ENCODE measurements at regions not wholly inside any gene's neighbourhood (a gene's known extent, or its start where the extent isn't known, plus 50 kb on each side); places are given as distances from the start of the nearest gene placed in this dataset.

- Histone ChIP-seq H3K9me3 (ENCODE audit: low read length) (no peaks in the 10 kb centered on the region), H2AFZ (ENCODE audit: low read length) (no peak overlapping the region), H3K9ac (ENCODE audit: low read length) (no peak overlapping the region), H3K27ac (ENCODE audit: low read depth, low read length, poor library complexity, severe bottlenecking) (no peak overlapping the region), H3K4me1 (ENCODE audit: insufficient read depth, low read length, severe bottlenecking) (no peaks in the 10 kb centered on the region), H3K79me2 (ENCODE audit: insufficient read depth, low read length) (no peaks in the 10 kb centered on the region), H3K27me3 (ENCODE audit: insufficient read depth, low read length) (no peaks in the 10 kb centered on the region), H3K4me2 (ENCODE audit: low read length) (no peak overlapping the region), H3K9me2 (ENCODE audit: low read depth, low read length) (no peaks in the 10 kb centered on the region), H4K20me1 (ENCODE audit: insufficient read depth, low read length) (no peaks in the 10 kb centered on the region), H3K36me3 (ENCODE audit: insufficient read depth, low read length) (no peaks in the 10 kb centered on the region), H3F3A (ENCODE audit: insufficient read depth, low read length) (no peaks in the 10 kb centered on the region), H3K4me3 (ENCODE audit: low read depth, low read length, poor library complexity, severe bottlenecking) (no peak overlapping the region)
- TF ChIP-seq EZH2 (IDR thresholded peaks at IDR 0.05; ENCODE audit: borderline replicate concordance, low read length) (no peak), CTCF (IDR thresholded peaks at IDR 0.05; ENCODE audit: low read length) (no peak)
Observed at GRCh38 chr12:84696908-84697540, 215.6 kb downstream of the SLC6A15 start.

- Histone ChIP-seq H3K27me3 (ENCODE audit: insufficient read depth, low read length) (no peaks in the 10 kb centered on the region), H3K4me3 (ENCODE audit: low read depth, low read length, poor library complexity, severe bottlenecking) (no peak overlapping the region), H3K9me2 (ENCODE audit: low read depth, low read length) (no peaks in the 10 kb centered on the region), H3K36me3 (ENCODE audit: insufficient read depth, low read length) (no peaks in the 10 kb centered on the region), H3K4me2 (ENCODE audit: low read length) (no peak overlapping the region), H3K27ac (ENCODE audit: low read depth, low read length, poor library complexity, severe bottlenecking) (no peak overlapping the region), H3K9ac (ENCODE audit: low read length) (no peak overlapping the region), H2AFZ (ENCODE audit: low read length) (no peak overlapping the region), H3K79me2 (ENCODE audit: insufficient read depth, low read length) (no peaks in the 10 kb centered on the region), H4K20me1 (ENCODE audit: insufficient read depth, low read length) (no peaks in the 10 kb centered on the region), H3F3A (ENCODE audit: insufficient read depth, low read length) (no peaks in the 10 kb centered on the region), H3K9me3 (ENCODE audit: low read length) (no peaks in the 10 kb centered on the region), H3K4me1 (ENCODE audit: insufficient read depth, low read length, severe bottlenecking) (no peaks in the 10 kb centered on the region)
- TF ChIP-seq EZH2 (IDR thresholded peaks at IDR 0.05; ENCODE audit: borderline replicate concordance, low read length) (no peak), CTCF (IDR thresholded peaks at IDR 0.05; ENCODE audit: low read length) (no peak)
Observed at GRCh38 chr12:84696281-84696680, 216.3 kb downstream of the SLC6A15 start.

GRCh38 chr12:84694116-84694515, 218.5 kb downstream of the SLC6A15 start:
- no peak overlapping the region for H3K9ac ChIP-seq (ENCODE audit: low read length)
- no peak overlapping the region for H2AFZ ChIP-seq (ENCODE audit: low read length)
- no peaks in the 10 kb centered on the region for H3K36me3 ChIP-seq (ENCODE audit: insufficient read depth, low read length)
- H3K27me3 ChIP-seq (ENCODE audit: insufficient read depth, low read length), result no peaks in the 10 kb centered on the region
- no peaks in the 10 kb centered on the region for H3F3A ChIP-seq (ENCODE audit: insufficient read depth, low read length)
- no peaks in the 10 kb centered on the region for H4K20me1 ChIP-seq (ENCODE audit: insufficient read depth, low read length)
- TF ChIP-seq EZH2 (IDR thresholded peaks at IDR 0.05; ENCODE audit: borderline replicate concordance, low read length) (no peak), CTCF (IDR thresholded peaks at IDR 0.05; ENCODE audit: low read length) (no peak)
- no peaks in the 10 kb centered on the region for H3K4me1 ChIP-seq (ENCODE audit: insufficient read depth, low read length, severe bottlenecking)
- H3K79me2 ChIP-seq (ENCODE audit: insufficient read depth, low read length), result no peaks in the 10 kb centered on the region
- no peak overlapping the region for H3K4me3 ChIP-seq (ENCODE audit: low read depth, low read length, poor library complexity, severe bottlenecking)
- H3K9me2 ChIP-seq (ENCODE audit: low read depth, low read length), result no peaks in the 10 kb centered on the region
- H3K27ac ChIP-seq (ENCODE audit: low read depth, low read length, poor library complexity, severe bottlenecking), result no peak overlapping the region
- H3K9me3 ChIP-seq (ENCODE audit: low read length), result no peaks in the 10 kb centered on the region
- H3K4me2 ChIP-seq (ENCODE audit: low read length), result no peak overlapping the region
